Body of pancreas (tissue), 4 donors: ENCODE measurements at regions not wholly inside any gene's neighbourhood (a gene's known extent, or its start where the extent isn't known, plus 50 kb on each side); places are given as distances from the start of the nearest gene placed in this dataset.
A peak's percentile ranks its signal among the peaks of the same experiment; 100 is the strongest.

Experiments used
- ATAC-seq: fragments of 150-250 bp; one replicate; pipeline ENCODE4 v1.9.1; 2016
- DNase-seq, 4 donors: peaks; one replicate each; pipeline ENCODE4 v3.0.0-alpha.2; 2019
- H3K27ac ChIP-seq, 4 donors: fragments of 200-600 bp; sonication (generic); 1 replicate in 3 of 4; 2 replicates in 1 of 4; pipeline versions ENCODE4 v1.5.1 to v1.6.1; 2016 to 2019; ENCODE audit warnings: mild to moderate bottlenecking in 1 of 4, mixed read lengths in 1 of 4, moderate library complexity in 1 of 4
- H3K27me3 ChIP-seq, 2 donors: fragments of 200-600 bp; sonication (generic); one replicate each; pipeline ENCODE4 v1.6.0; 2016; ENCODE audit warnings: mild to moderate bottlenecking in 1 of 2
- H3K36me3 ChIP-seq, 2 donors: fragments of 200-600 bp; sonication (generic); replicated peaks in 1 of 2; 2 replicates each; pipeline ENCODE4 v1.5.1; 2016; ENCODE audit warnings: low read depth in 2 of 2; ENCODE audit not compliant: insufficient read depth in 1 of 2
- H3K4me1 ChIP-seq: fragments of 200-600 bp; sonication (generic); one replicate; pipeline ENCODE4 v1.6.0; 2016
- H3K4me3 ChIP-seq, 2 donors: fragments of 200-600 bp; sonication (generic); 1 replicate in 1 of 2; 2 replicates in 1 of 2; pipeline ENCODE4 v1.5.1; 2016 to 2019
- H3K9me3 ChIP-seq, 3 donors: fragments of 200-600 bp; sonication (generic); 1 replicate in 2 of 3; 2 replicates in 1 of 3; pipeline ENCODE4 v1.5.1; 2016
- CTCF ChIP-seq, 7 experiments: fragments of 450-650 bp in 4 of 7; fragments of 200-600 bp in 3 of 7; sonication (generic) in 3 of 7; IDR thresholded peaks; one replicate each; pipeline ENCODE4 v1.5.1; 2016 to 2019; ENCODE audit warnings: antibody characterized with exemption in 7 of 7
- POLR2A ChIP-seq, 3 donors: fragments of 450-650 bp; IDR thresholded peaks; one replicate each; pipeline ENCODE4 v1.6.1; 2016; ENCODE audit warnings: antibody characterized with exemption in 3 of 3, mild to moderate bottlenecking in 2 of 3
- WGBS, 2 donors: methylation state at CpG; one replicate each; pipeline ENCODE4 v1.1.5; 2017; 5-methylcytosine and 5-hydroxymethylcytosine counted together
- intact Hi-C: fragments of 100-400 bp; cut with DNase I; formaldehyde crosslinking; loops from one replicate; pipeline ENCODE4 v1.15.1; 2023

GRCh38 chr15:31476236-31476810 is 149.7 kb downstream of the KLF13 start:
- Histone ChIP-seq H3K4me3 (no peak overlapping the region), H3K9me3 (no peaks in the 10 kb centered on the region), H3K27ac (no peak overlapping the region), H3K36me3 (no peaks in the 10 kb centered on the region), H3K4me1 (no peaks in the 10 kb centered on the region), H3K27me3 (no peaks in the 10 kb centered on the region)
- no peak for TF ChIP-seq POLR2A (IDR thresholded peaks at IDR 0.05)
- TF ChIP-seq CTCF (IDR thresholded peaks at IDR 0.05), result no peak
- WGBS, 2 donors, result 60 to 82% methylated on average over 6 to 7 of the region's 7 CpGs
- DNase-seq, result peak in 1 of 4 donors; percentile 4
- no peak for ATAC-seq
- intact Hi-C loops, result no loop called here

DNA sequence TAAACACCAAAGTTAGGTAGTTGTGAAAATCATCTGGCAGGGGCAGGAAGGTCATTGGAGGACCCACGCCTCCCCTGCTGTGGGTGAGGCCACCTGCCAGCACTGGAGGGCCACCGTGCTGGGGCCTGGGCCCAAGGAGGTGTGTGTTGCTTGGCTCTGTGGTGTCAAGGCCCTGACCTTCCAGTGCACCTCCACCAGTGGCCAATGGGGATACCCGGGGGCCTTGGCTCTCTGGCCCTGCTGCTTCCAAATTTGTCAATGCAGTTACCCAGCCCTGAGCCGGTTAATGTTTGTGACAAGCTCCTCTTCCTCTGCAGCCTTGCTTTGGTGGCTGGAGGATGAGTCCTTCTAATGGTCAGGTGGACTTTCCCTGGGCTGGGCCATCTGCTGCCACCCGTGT is 150.2 kb downstream of the KLF13 start:
- no peak overlapping the region for H3K4me3 ChIP-seq
- intact Hi-C loops, result no loop called here
- WGBS, 2 donors, result 71 to 78% methylated on average over 4 to 5 of the region's 5 CpGs
- no peaks in the 10 kb centered on the region for H3K4me1 ChIP-seq
- H3K9me3 ChIP-seq, result no peaks in the 10 kb centered on the region
- ATAC-seq, result no peak
- peak in 1 of 4 donors; percentile 4 for DNase-seq
- H3K27me3 ChIP-seq, result no peaks in the 10 kb centered on the region
- TF ChIP-seq CTCF (IDR thresholded peaks at IDR 0.05) (no peak), POLR2A (IDR thresholded peaks at IDR 0.05) (no peak)
- H3K27ac ChIP-seq, result no peak overlapping the region
- H3K36me3 ChIP-seq, result no peaks in the 10 kb centered on the region

- ATAC-seq, result no peak
- no peak for DNase-seq
- WGBS, 2 donors, result 87 to 97% methylated on average over 4 of the region's 4 CpGs
- TF ChIP-seq POLR2A (IDR thresholded peaks at IDR 0.05), result no peak
- intact Hi-C loops, result no loop called here
- Histone ChIP-seq H3K9me3 (no peaks in the 10 kb centered on the region), H3K27ac (no peak overlapping the region), H3K27me3 (no peaks in the 10 kb centered on the region), H3K4me3 (no peak overlapping the region), H3K36me3 (no peaks in the 10 kb centered on the region), H3K4me1 (no peaks in the 10 kb centered on the region)
Observed at GRCh38 chr15:31477301-31477700, 150.7 kb downstream of the KLF13 start.

GRCh38 chr15:31477851-31478701 is 151.4 kb downstream of the KLF13 start:
- H3K27ac ChIP-seq, result no peak overlapping the region
- WGBS, 2 donors, result 88 to 93% methylated on average over 8 of the region's 8 CpGs
- TF ChIP-seq CTCF (IDR thresholded peaks at IDR 0.05) (no peak), POLR2A (IDR thresholded peaks at IDR 0.05) (no peak)
- no peaks in the 10 kb centered on the region for H3K36me3 ChIP-seq
- no peaks in the 10 kb centered on the region for H3K4me1 ChIP-seq
- ATAC-seq, result no peak
- intact Hi-C loops, result no loop called here
- no peak overlapping the region for H3K4me3 ChIP-seq
- peak in 1 of 4 donors; percentile 5 for DNase-seq
- H3K27me3 ChIP-seq, result no peaks in the 10 kb centered on the region
- no peaks in the 10 kb centered on the region for H3K9me3 ChIP-seq

- DNase-seq, result peak in 1 of 4 donors; percentile 4
- no peaks in the 10 kb centered on the region for H3K4me1 ChIP-seq
- WGBS, 2 donors, result 86 to 89% methylated on average over 13 of the region's 13 CpGs
- ATAC-seq, result no peak
- no peaks in the 10 kb centered on the region for H3K9me3 ChIP-seq
- H3K4me3 ChIP-seq, result no peak overlapping the region
- intact Hi-C loops, result no loop called here
- no peaks in the 10 kb centered on the region for H3K36me3 ChIP-seq
- TF ChIP-seq CTCF (IDR thresholded peaks at IDR 0.05), result no peak
- TF ChIP-seq POLR2A (IDR thresholded peaks at IDR 0.05), result no peak
- no peaks in the 10 kb centered on the region for H3K27me3 ChIP-seq
- H3K27ac ChIP-seq, result no peak overlapping the region
Observed at GRCh38 chr15:31478702-31479221, 152.1 kb downstream of the KLF13 start.
